ENCODE measurements at regions not wholly inside any gene's neighbourhood (a gene's known extent, or its start where the extent isn't known, plus 50 kb on each side); places are given as distances from the start of the nearest gene placed in this dataset.

DNA sequence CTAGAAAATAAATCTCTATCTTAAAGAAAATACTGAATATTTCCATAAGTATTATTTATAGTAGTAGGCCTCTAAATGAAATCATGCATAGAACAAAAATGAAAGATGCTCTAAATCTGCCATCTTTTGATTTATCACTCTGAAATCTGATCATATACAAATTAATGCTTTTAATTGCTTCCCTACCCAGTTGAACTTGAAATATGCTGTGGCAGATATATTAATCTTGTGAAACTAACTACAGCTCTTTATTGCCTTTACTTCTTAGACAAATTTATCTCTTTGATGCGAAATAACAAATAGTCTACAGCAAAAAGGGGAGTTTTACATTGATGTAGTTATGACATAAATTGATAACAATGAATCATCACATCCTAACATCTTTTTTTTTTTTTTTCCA is 510.7 kb upstream of the SLITRK6 start:
- TF ChIP-seq SUZ12 (IDR thresholded peaks at IDR 0.05) (no peak), SP1 (IDR thresholded peaks at IDR 0.05) (no peak), HDGF (IDR thresholded peaks at IDR 0.05; ENCODE audit: borderline replicate concordance) (no peak), ARNT (IDR thresholded peaks at IDR 0.05) (no peak), ZNF384 (IDR thresholded peaks at IDR 0.05) (0 out of 2 replicates have a peak, but pooled peaks have one; percentile 13), ELF4 (IDR thresholded peaks at IDR 0.05) (no peak), FOXK2 (IDR thresholded peaks at IDR 0.05) (no peak), TARDBP (IDR thresholded peaks at IDR 0.05) (no peak), L3MBTL2 (conservative IDR thresholded peaks at IDR 0.05) (no peak)
